DMS 273 (cell line): ENCODE measurements at regions not wholly inside any gene's neighbourhood (a gene's known extent, or its start where the extent isn't known, plus 50 kb on each side); places are given as distances from the start of the nearest gene placed in this dataset.

Source experiments
- DNase-seq: peaks from one replicate; lab custom pipeline; 2025; ENCODE audit not compliant: unreplicated experiment; lab: John Stamatoyannopoulos, UW

GRCh38 chr9:113646946-113647914 is 183.7 kb downstream of the RGS3 start:
- DNase-seq = no peak

DNA sequence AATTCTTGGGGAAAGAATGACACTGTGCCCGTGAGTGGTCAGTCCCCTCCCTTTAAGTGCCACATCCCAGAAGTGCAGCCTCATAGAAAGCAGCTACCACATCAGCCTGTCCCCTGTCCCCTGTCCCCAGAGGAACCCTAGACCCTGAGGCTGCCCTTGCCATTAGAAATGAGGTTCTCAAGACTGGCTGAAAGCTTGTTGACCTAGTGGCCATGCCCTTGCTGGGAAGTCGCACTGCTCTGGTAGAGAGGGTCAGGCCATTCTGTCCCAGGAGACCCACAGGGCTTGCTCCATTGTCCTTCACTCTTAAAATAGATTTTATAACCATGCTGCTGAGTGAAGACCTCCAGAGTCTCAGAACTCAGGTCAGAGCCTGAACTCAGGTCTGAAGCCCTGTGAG is 184.5 kb downstream of the RGS3 start:
- no peak for DNase-seq

GRCh38 chr9:113648586-113648985 is 185.1 kb downstream of the RGS3 start:
- DNase-seq = peak; percentile 62

GRCh38 chr9:113649054-113649453 is 185.5 kb downstream of the RGS3 start:
- peak; percentile 98 for DNase-seq

GRCh38 chr9:113649855-113650206 is 186.3 kb downstream of the RGS3 start:
- no peak for DNase-seq

- peak; percentile 57 for DNase-seq
These were observed 186.9 kb downstream of the RGS3 start for GRCh38 chr9:113650207-113651131.

DNA sequence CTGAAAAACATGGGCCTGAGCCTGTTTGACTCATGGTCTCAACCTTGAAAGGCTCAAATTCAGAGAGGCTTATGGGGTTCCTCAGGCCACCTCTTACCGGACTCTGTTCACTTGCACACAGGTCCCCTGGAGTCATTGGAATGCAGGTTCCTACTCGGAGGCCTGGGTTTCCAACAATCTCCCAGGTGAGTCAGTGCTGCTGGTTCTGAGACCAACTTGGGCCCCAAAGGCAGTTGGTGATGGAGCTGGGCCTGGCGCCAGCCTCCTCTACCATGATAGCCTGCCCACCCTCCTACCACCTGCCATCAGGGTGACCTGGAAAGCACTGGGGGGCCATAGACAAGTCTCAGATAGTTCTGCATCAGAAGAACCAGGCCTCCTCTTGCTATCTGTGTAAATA is 188.4 kb downstream of the RGS3 start:
- DNase-seq = no peak

GRCh38 chr9:113652355-113653152 is 189.0 kb downstream of the RGS3 start:
- no peak for DNase-seq

- DNase-seq = no peak
These were observed 190.4 kb downstream of the RGS3 start for GRCh38 chr9:113653746-113654604.

GRCh38 chr9:113654605-113655428 is 191.3 kb downstream of the RGS3 start:
- no peak for DNase-seq

- DNase-seq = no peak
These were observed 193.5 kb downstream of the RGS3 start for GRCh38 chr9:113656771-113657670.

DNA sequence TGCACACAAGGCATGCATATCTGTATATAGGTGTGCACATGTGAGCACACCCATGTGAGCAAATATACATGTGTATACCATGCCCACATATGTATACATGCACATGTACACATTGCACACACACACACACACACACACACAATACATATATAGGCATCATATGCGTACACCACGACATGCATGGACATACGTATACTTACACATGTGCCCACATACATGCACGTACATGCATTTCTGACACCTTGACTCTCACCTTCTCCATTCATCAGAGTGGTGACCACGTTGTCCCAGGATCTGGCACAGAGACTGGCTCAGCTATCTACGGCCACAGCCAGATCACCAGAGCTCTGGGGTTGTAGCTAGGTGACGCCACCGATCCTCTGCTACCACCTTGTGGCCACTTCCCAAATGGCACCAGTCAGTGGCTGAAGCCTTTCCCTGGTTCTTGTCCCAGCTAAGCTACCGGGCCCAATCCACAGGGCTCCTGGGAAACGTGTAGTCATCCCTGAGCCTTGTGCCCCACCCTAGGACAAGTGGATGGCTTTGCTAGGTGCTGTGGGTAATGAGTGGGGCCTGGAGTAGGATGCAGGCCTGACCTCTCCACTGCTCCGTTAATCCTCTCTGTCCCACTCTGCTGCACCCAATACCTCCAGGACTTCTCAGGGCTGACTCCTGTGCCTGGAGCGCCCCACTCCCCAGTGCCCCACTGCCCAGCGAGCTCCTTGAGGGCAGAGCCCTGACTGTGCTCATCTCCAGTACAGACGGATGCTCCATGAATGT is 194.4 kb downstream of the RGS3 start:
- DNase-seq = peak; percentile 89

GRCh38 chr9:113658545-113658895 is 195.0 kb downstream of the RGS3 start:
- no peak for DNase-seq

DNA sequence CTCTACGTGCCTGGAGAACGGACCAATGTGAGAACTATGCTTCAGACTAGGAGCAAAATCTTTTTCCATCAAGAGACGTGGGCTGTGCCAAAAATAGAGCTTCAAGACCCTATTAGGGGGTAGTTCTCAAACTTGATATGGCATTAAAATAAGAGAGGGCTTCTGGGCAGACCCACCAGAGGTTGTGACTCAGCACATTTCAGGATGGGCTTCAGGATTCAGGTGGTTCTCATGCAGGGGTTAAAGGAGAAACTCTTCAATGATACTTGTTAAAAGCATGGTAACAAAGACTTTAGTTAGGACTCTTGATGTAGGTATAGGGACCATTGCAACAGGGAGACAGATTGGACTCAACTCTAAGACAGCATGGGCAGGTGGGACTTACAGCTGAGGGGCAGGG is 195.5 kb downstream of the RGS3 start:
- no peak for DNase-seq

DNA sequence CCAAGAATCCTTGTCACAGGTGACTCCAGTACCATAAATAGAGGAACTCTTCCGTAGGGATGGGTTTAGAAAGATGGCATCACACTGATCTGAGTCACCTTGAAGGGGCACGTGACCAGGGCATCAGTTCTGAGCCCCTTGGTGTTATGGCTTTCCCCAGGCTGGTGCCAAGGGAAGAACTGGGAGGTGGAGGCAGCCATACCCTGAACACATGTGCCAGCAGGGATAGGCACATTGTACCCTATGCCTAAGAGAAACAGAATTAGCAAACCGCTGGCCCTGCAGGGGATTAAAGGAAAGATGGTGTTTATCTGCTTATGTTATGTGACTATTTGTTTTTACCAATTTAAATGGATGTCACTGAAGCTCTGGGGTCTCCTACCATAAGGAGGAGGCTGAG is 196.2 kb downstream of the RGS3 start:
- no peak for DNase-seq

DNA sequence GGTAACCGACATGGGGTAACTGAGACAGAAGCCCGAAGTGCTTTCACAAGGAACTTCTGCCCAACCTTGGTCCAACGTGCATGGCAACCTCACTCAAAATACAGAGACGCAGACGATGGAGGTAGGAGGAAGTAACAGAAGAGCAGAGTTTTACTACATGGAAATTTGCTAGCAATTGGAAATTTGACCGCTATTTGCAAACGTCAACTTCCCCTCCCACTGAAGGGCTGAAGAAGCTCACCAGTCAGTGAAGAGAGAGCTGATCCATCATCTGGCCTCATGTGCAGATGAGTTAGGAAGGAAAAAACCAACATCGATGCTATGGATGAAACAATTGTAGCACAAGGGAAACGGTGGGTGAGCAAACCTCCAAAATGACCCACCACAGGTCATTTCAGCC is 196.7 kb downstream of the RGS3 start:
- DNase-seq = no peak

DNA sequence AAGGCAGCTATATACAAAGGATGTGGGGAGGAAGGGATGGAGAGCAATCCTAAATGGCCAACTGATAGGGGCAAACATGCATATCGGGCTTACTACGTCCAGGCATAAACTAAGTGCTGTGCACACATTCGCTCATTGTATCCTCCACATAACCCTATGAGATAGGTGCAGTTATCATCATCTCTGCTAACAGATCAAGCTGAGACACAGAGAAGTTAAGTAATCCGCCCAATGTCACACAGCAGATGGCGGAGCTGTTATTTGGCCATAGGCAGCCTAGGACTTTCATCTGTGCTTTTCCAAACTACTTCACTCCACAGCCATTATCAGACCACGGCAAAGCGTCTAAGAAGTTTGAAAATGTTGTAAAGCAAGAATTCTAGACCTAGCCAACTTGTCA is 197.5 kb downstream of the RGS3 start:
- DNase-seq = no peak
